ENCODE measurements at regions not wholly inside any gene's neighbourhood (a gene's known extent, or its start where the extent isn't known, plus 50 kb on each side); places are given as distances from the start of the nearest gene placed in this dataset.

DNA sequence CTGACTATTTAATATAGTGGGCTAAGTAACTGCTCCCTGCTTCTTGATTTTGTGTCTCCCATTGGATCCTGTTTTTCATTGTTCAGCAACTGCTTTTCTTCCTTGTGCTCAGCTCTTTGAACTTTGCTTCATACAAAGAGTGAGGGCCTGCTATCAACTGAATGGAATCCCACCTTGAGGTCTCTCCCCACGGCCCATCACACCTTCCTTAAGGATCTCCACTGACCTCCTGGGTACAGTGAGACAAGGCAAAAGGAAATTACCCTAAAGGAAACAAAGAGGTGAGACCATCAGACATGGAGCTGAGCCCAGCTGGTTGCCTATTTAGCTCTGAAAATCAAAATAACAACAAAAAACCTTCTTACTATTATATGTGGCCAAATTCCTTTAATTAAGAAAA is 91.3 kb upstream of the RPL34 start:
- TF ChIP-seq GATA3 (IDR thresholded peaks at IDR 0.05; ENCODE audit: low read depth, low read length): no peak
- no peak for TF ChIP-seq GATA2 (IDR thresholded peaks at IDR 0.05; ENCODE audit: low read depth, low read length)

Measured in SH-SY5Y (cell line).